ENCODE measurements at regions not wholly inside any gene's neighbourhood (a gene's known extent, or its start where the extent isn't known, plus 50 kb on each side); places are given as distances from the start of the nearest gene placed in this dataset.

DNA sequence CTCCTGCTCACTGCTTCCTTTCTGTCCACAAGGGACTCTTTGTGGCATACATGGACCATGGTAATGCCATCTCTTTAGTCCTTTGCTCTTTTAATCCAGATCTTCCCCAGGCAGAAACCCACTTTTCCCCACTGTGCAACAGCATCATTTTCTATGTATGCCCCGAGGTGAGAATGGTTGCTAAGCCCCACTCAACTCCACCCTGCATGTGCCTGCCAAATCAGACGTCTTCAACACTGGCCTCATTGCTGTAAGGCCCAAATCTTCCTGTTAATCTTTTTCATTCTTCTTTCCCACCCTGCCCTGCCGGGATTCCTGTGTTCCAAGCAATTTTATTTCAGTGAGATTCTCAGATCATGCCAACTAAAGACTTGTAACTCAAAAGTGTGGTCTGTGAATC, 328.4 kb downstream of the PAX3 start:
- intact Hi-C loops (cut with DNase I; ENCODE audit: low total_unique reads), result no loop called here

DNA sequence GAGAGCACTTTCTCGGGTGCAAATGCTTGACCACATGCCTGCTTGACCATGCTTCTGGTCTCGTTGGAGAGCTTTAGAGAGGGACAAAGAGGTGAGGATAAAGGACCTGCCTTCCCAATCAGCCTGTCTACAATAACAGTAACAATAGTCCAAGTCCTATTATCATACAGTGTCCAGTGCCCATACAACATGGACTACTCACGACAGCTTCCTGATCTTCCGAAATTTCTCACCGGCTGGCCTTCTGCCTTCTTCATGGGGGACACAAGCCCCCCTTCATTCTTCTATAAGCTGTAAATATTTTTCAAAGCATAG, 329.0 kb downstream of the PAX3 start:
- 92 to 94% methylated on average over 5 of the region's 5 CpGs for WGBS, 2 donors
- DNase-seq, result no peak
- TF ChIP-seq, protein P1, sequence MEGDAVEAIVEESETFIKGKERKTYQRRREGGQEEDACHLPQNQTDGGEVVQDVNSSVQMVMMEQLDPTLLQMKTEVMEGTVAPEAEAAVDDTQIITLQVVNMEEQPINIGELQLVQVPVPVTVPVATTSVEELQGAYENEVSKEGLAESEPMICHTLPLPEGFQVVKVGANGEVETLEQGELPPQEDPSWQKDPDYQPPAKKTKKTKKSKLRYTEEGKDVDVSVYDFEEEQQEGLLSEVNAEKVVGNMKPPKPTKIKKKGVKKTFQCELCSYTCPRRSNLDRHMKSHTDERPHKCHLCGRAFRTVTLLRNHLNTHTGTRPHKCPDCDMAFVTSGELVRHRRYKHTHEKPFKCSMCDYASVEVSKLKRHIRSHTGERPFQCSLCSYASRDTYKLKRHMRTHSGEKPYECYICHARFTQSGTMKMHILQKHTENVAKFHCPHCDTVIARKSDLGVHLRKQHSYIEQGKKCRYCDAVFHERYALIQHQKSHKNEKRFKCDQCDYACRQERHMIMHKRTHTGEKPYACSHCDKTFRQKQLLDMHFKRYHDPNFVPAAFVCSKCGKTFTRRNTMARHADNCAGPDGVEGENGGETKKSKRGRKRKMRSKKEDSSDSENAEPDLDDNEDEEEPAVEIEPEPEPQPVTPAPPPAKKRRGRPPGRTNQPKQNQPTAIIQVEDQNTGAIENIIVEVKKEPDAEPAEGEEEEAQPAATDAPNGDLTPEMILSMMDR (IDR thresholded peaks at IDR 0.05), result no peak
- TF ChIP-seq POLR2A (IDR thresholded peaks at IDR 0.05), result no peak

More for the DNA sequence above, 328.4 kb downstream of the PAX3 start:
- TF ChIP-seq, protein P1 (IDR thresholded peaks at IDR 0.05), result no peak
- TF ChIP-seq POLR2A (IDR thresholded peaks at IDR 0.05), result no peak
- H3K36me3 ChIP-seq (ENCODE audit: low read depth, missing control alignments), result no peaks in the 10 kb centered on the region
- no peaks in the 10 kb centered on the region for H3K9me3 ChIP-seq
- 65 to 71% methylated on average over 3 of the region's 3 CpGs for WGBS, 2 donors
- peaks cover 8% of the 10 kb centered on the region for H3K4me1 ChIP-seq
- no peaks in the 10 kb centered on the region for H3K27me3 ChIP-seq
- H3K4me3 ChIP-seq, result no peak overlapping the region
- H3K27ac ChIP-seq, result no peak overlapping the region
- DNase-seq, result no peak

DNA sequence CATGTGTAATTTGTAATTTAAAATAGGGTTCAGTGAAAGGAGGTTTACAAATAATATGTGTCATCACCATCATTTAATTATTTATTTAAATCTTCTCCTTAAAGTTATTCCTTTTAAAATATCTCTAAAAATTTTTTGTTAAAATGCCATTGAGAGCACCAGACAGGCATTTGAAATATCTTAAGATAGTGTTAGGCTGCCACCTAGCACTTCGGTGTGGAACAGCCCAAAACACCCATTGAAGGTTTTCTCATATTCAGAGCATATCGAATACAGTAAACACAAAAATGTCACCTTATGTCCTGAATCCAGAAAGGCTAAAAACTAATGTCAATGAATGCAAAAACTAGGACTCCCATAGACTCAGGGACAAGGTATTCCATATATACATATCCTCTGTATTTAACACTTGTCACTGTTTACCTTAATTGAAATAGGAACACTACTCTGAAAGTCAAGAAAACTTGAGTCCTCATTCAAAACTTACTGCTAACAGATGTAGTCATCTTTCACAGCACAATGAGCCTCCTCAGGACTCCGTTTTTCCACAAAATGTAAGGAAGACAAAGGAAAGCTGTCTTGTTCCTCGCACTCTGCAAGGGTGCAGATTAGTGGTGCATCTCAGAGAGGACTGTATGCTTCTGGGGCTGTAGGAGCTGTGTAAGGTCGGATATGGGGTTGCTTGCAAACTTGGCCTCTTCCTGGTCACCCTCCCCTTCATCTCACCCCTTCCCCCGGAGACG, 329.5 kb downstream of the PAX3 start:
- no peak overlapping the region for H3K27ac ChIP-seq
- H3K36me3 ChIP-seq (ENCODE audit: low read depth, missing control alignments), result no peaks in the 10 kb centered on the region
- peaks cover 8% of the 10 kb centered on the region for H3K4me1 ChIP-seq
- H3K9me3 ChIP-seq, result no peaks in the 10 kb centered on the region
- no peak overlapping the region for H3K4me3 ChIP-seq
- peak; percentile 42 for DNase-seq
- no peaks in the 10 kb centered on the region for H3K27me3 ChIP-seq
- intact Hi-C loops (cut with DNase I; ENCODE audit: low total_unique reads), result no loop called here
- no peak for TF ChIP-seq POLR2A (IDR thresholded peaks at IDR 0.05)
- TF ChIP-seq, protein P1 (IDR thresholded peaks at IDR 0.05), result peak; percentile 22 to 66 (median 61)
- 56 to 60% methylated on average over 7 of the region's 7 CpGs for WGBS, 2 donors

More for the DNA sequence above, 329.0 kb downstream of the PAX3 start:
- intact Hi-C loops (cut with DNase I; ENCODE audit: low total_unique reads), result no loop called here
- Histone ChIP-seq H3K27ac (no peak overlapping the region), H3K36me3 (ENCODE audit: low read depth, missing control alignments) (no peaks in the 10 kb centered on the region), H3K27me3 (no peaks in the 10 kb centered on the region), H3K9me3 (no peaks in the 10 kb centered on the region), H3K4me3 (no peak overlapping the region), H3K4me1 (peaks cover 8% of the 10 kb centered on the region)

DNA sequence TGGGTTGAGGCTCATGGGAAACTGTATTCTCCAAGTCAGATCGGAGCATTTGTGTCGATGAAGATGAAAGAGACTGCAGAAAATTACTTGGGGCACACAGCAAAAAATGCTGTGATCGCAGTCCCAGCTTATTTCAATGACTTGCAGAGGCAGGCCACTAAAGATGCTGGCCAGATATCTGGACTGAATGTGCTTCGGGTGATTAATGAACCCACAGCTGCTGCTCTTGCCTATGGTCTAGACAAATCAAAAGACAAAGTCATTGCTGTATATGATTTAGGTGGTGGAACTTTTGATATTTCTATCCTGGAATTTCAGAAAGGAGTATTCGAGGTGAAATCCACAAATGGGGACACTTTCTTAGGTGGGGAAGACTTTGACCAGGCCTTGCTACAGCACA, 336.6 kb downstream of the PAX3 start:
- Histone ChIP-seq H3K36me3 (ENCODE audit: low read depth, missing control alignments) (no peaks in the 10 kb centered on the region), H3K9me3 (no peaks in the 10 kb centered on the region), H3K27me3 (no peaks in the 10 kb centered on the region), H3K4me3 (no peak overlapping the region), H3K4me1 (peaks cover 8% of the 10 kb centered on the region), H3K27ac (no peak overlapping the region)
- TF ChIP-seq POLR2A (IDR thresholded peaks at IDR 0.05), result no peak
- TF ChIP-seq, protein P1 (IDR thresholded peaks at IDR 0.05), result no peak
- no peak for DNase-seq
- intact Hi-C loops (cut with DNase I; ENCODE audit: low total_unique reads), result no loop called here
- 97% methylated on average over 5 of the region's 5 CpGs for WGBS, 2 donors

DNA sequence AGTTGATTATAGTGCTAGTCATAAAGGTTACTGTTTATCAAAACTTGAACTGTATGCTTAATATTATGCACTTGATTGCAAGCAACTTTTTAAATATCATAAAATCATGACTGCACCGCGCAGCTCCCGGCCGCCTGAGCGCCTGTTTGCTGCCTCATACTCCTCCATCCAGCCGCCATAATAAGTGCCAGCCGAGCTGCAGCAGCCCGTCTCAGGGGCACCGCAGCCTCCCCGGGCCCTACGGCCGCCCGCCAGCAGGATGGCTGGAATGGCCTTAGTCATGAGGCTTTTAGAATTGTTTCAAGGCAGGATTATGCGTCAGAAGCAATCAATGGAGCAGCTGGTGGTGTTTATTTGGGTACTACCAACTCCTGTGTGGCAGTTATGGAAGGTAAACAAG, 337.2 kb downstream of the PAX3 start:
- Histone ChIP-seq H3K36me3 (ENCODE audit: low read depth, missing control alignments) (no peaks in the 10 kb centered on the region), H3K27ac (no peak overlapping the region), H3K4me3 (no peak overlapping the region), H3K4me1 (peaks cover 8% of the 10 kb centered on the region), H3K9me3 (no peaks in the 10 kb centered on the region), H3K27me3 (no peaks in the 10 kb centered on the region)
- WGBS, 2 donors, result 96% methylated on average over 14 of the region's 14 CpGs
- TF ChIP-seq POLR2A (IDR thresholded peaks at IDR 0.05), result no peak
- TF ChIP-seq, protein P1 (IDR thresholded peaks at IDR 0.05), result no peak
- DNase-seq, result no peak
- intact Hi-C loops (cut with DNase I; ENCODE audit: low total_unique reads), result no loop called here
